ENCODE measurements at regions not wholly inside any gene's neighbourhood (a gene's known extent, or its start where the extent isn't known, plus 50 kb on each side); places are given as distances from the start of the nearest gene placed in this dataset.
A peak's percentile ranks its signal among the peaks of the same experiment; 100 is the strongest.
"Not testable (repeated sequence)": the region's sequence is repeated elsewhere in the genome, so short reads cannot be mapped to it uniquely, and the experiment has no call there.

DNA sequence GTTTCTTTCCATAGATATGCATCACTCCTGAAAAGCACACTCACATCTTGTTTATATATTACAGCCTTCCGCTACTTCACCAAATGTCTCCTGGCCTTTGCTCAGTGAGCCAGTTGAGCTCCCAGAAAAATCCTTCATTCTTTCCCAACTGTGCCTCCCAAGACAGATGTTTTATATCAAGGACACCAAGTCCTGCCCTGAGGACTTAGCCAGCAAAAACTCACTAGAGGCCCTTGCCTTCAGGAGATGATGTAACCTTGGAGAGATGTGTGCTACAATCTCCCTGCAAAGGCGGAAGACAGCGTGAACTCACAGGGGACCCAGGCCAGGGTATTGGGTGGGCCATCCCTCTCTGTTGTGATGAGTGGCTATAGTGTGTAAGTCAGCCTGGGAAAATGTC is 86.1 kb upstream of the CTAGE1 start:
- no peak for DNase-seq

DNA sequence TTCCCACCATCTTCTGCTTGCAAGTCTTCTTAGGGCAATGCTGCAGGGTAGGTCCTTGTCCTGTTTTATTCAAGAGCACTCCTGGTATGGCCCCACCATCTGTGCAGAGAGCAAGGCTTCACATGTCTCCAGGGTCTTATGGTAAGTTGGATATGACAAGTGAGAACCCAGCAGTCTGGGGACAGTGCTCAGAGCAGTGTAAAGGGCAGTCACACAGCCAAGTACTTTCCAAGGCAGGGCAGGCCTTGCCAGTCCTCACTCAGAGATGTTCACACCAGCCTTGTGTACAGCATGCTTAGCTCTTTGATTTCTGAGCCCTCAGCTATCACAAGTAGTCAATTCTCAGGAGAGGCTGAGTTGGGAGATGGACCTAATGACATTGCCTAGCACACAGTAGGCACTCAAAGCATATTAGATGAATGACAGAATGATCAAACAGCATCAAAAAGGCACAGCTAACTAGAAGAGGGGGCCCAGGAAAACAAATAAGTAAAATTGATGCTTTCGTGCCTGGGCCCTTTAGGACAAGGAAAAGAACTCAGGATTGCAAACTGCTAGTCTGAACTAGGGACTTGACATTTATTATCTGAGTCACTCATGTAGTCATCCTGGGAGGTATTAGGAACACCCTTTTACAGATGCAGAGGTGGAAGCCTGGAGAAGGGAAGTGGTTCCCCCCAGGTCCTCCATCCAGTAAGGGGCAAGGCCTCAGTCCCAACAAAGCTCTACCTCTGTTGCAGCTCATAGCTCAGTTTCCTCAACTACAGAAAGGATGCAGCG is 86.7 kb upstream of the CTAGE1 start:
- intact Hi-C loops (cut with DNase I): no loop called here
- DNase-seq: no peak

More for the DNA sequence above, 86.1 kb upstream of the CTAGE1 start:
- intact Hi-C loops (cut with DNase I): no loop called here

DNA sequence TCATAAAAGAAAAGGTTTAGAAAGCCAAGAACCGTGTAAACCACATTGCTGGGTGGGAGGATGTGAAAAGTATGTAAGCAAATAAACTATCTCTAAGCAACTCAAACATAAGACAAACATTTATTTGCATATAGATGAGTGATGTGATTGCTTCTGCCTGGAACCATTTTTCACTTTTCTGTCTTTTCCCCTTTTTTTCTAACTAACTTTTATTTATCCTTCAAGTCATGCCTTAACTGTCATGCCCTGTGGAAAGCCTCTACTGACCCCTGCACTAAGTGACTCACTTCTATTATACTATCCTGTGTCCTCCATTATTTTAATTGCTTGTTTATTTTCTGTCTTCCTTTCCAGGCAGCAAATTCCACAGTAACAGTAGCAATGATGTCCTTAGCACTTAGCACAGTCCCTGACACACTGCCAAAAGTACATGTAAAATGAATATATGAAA is 87.5 kb upstream of the CTAGE1 start:
- no peak for DNase-seq
- intact Hi-C loops (cut with DNase I): no loop called here

DNA sequence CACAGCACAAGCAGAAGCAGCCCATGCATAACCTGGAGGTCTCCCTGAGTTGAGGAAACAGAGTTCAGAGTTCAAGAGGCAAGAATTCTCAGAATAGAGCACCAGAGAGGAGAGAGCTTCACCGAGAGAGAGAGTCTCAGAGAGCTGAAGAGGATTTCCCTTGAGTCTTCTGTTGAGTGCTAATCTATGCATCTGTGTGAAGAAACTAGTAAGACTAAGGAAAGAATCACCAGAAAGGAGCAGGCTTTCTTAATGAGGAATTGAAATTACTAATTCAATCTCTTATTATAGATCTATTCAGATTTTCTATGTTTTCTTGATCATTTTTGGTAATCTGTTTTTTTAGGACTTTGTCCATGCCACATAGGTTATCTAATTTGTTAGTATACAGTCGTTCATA is 89.3 kb upstream of the CTAGE1 start:
- no peak for DNase-seq
- intact Hi-C loops (cut with DNase I): no loop called here

DNA sequence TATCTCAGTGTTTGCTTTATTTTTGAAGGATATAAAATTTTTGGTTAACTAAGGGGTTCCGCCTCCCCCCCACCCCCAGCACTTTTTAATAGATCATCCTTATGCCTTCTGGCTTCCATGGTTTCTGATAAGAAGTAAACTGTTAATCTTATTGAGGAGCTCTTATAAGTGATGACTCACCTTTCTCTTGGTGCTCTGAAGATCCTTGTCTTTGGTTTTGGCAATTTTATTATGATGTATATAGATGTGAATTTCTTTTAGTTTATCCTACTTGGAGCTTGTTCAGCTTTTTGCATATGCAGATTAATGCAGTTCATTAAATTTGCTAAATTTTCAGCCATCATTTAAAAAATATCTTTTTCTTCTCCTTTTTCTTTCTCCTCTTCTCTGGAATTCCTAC is 91.7 kb upstream of the CTAGE1 start:
- DNase-seq: no peak
- intact Hi-C loops (cut with DNase I): no loop called here

- no peak for DNase-seq
- intact Hi-C loops (cut with DNase I): no loop called here
Measured at GRCh38 chr18:22510697-22511096, 93.0 kb upstream of the CTAGE1 start.

GRCh38 chr18:22513721-22514481 is 96.2 kb upstream of the CTAGE1 start:
- intact Hi-C loops (cut with DNase I): no loop called here
- no peak for DNase-seq

GRCh38 chr18:22514655-22515054 is 96.9 kb upstream of the CTAGE1 start:
- peak in 2 of 10 donors; percentile 62 to 65 for DNase-seq
- intact Hi-C loops (cut with DNase I): no loop called here

GRCh38 chr18:22515250-22515649 is 97.5 kb upstream of the CTAGE1 start:
- intact Hi-C loops (cut with DNase I): no loop called here
- no peak for DNase-seq

DNA sequence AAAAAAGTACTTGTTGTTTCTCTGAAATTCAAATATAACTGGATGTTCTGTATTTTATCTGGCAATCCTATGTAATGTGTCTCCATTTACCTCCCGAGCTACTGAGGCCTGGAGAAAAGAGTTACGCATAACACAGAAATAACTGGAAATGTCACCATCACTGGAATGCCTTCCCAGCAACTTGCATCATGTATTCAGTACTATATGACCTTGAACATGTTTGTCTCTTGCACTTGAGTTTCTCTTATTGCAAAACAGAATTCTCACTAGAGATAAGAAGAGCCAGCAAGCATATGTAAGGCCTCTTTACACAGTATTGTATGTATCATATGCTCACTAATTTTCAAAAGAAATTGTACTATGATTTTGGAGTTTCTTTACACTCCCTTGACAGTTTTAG is 99.6 kb upstream of the CTAGE1 start:
- intact Hi-C loops (cut with DNase I): no loop called here
- no peak for DNase-seq

DNA sequence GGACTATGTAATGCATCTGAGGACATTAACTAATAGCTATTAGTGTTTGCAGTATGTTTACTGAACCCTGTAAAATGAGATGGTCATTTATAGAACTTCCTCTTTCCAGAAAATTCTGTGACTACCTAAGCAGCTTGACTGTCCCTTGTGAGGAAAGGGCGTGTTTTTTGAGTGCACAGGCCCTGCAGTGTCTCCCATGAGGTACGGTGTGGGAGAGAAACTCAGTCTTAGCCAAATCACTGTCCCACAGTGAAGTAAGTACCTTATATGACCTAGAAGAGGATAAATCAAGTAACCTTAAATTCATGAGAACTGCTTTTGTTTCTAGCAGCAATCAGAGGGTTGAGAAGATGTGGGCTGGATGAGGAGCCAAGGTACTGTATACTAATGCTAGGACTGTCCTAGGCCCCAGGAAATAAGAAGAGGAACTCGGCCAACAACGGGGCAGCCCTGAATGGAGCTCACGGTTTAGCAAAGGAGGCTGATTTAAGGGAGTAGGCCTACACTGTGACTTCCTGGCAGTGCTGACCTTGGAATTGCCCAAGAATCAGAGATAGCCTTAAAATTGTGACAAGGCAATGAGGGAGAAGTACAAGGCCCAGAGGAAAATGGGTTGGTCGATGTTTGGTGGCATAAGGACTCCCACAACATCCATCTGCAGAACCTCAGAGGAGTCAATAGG is 103.5 kb upstream of the CTAGE1 start:
- intact Hi-C loops (cut with DNase I): no loop called here
- no peak for DNase-seq

DNA sequence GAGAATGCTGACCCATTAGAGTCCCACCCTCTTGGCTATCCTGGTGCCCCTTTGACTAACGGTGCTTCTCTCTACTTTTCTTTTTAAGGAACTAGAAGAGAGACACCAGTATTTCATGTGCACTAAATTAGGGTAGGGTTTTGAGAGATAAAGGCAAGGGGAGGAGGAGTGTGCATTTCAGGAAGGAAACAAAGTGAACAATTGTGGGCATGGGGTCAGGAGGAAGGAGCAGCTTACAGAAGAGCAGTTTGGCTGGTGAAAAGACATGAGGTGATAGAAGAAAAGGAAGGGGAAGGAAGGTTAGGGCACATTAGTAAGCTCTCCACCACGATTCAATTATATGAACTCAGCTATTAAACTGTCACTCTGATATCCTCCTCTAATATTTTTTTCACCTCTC is 105.8 kb upstream of the CTAGE1 start:
- no peak for DNase-seq
- intact Hi-C loops (cut with DNase I): no loop called here

DNA sequence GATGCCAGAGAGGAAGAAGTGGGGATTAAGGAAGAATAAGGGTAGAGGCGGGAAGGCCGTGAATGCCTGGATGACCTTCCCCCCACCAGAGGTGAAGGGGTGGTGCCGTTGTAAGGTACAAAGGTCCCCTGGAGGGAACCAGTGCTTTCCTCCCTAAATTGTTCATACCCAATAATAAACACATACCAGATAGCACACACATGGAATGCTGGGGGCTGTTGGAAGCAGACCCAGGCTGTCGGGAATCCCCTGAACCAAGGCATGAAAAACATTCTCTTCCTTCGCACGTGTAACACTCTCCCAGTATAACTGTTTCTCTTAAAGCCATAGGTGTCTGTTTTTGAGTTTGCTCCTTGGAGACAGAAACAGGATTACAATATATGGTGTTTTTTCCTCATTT is 107.1 kb upstream of the CTAGE1 start:
- DNase-seq: no peak

DNA sequence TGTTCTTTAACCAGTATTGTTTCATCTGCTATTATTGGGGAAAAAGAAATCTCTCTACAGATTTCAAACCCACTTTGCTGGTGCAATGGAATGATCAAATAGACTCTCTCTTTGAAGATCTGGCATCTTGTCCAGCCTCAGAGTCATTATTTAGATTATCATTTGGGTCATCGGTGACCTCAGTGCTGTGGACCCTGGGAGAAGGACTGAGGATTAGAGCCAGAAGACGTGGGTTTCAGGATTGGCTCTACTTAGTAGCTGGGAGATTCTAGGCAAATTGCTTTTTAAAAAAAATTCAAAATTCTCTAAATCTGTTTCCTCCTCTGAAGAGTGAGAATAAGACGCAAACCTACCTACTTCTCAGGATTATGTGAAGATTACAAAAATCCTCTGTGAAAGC is 107.6 kb upstream of the CTAGE1 start:
- no peak for DNase-seq
- intact Hi-C loops (cut with DNase I): no loop called here

More for the DNA sequence above, 107.1 kb upstream of the CTAGE1 start:
- intact Hi-C loops (cut with DNase I): no loop called here

DNA sequence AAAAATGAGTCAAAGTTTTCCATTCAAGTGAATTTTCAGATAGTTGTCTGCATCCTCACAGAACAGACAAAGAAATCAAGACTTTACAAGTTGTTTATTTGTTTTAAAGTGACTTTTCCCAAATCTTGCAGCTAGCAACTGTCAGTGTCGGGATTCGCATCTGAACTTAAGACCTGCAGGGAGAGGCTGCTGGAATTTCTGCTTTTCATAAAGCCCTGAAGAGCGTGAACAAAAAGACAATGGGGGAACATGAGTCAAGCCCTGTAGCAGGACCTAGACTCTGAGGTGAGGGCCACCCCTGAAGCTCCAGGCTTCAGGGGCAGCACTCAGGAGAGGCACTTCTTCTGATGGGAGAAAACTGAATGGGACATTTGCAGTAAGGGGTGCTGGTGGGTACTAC is 108.2 kb upstream of the CTAGE1 start:
- no peak for DNase-seq
- intact Hi-C loops (cut with DNase I): no loop called here

DNA sequence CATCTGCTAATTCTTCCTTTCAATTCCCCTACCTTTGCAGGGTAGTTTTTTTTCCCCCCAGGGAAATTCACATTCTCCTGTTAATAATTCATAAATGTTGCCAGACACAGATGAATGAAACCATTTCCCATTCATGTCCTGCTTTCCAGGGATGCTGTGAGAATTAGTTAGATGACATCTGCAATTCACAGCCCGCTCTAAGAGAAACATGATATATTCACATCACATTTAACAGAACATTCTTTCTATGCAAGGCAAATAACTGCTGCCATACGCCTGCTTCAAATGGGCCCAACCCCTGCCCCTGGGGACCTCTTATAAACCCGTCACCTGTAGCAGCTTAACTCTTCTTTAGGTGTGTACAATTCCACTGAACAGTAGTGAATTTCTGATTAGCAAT is 110.6 kb upstream of the CTAGE1 start:
- no peak for DNase-seq
- intact Hi-C loops (cut with DNase I): no loop called here

- DNase-seq; intact Hi-C loops (cut with DNase I): not testable (repeated sequence)
Measured at GRCh38 chr18:22534706-22535105, 117.0 kb upstream of the CTAGE1 start.

GRCh38 chr18:22536558-22536957 is 118.8 kb upstream of the CTAGE1 start:
- intact Hi-C loops (cut with DNase I): no loop called here
- no peak for DNase-seq

DNA sequence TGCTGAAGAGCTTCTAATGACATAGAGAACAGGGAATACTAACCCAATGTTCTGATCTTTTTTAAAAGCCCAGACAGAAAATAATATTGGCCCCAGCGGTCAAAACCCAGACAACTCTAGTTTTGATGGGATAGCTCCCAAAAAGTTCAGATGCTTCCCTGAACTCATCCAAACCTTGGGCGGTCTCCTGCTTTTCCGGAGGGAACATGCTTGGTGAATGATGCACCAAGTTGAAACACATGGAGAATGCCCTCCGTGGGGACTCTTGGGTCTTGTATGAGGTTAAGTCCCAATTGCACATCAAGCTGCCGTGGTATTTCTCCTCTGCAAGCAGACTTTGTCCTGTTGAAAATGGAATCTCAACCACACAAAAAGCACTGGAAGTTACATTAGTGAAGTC is 120.7 kb upstream of the CTAGE1 start:
- no peak for DNase-seq
- intact Hi-C loops (cut with DNase I): no loop called here

- DNase-seq: no peak
- intact Hi-C loops (cut with DNase I): no loop called here
Measured at GRCh38 chr18:22539051-22539765, 121.5 kb upstream of the CTAGE1 start.

DNA sequence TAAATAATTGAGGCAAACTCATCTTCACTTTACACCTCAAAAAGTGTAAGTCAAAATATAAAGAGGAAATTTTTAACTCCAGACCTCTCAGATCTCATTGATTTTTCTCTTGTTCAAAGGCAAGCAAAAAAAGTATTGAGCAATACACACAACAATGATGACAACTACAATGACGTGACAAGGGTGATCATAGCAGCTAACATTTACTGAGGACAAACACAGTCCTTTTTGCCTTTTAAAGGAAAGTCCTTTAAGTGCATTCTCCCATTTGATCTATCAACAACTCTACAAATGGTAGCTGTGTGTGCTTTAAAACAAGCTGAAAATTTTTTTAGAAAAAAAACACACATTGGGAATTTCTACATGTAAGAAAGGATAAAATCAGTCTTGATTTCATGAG is 123.5 kb upstream of the CTAGE1 start:
- intact Hi-C loops (cut with DNase I): no loop called here
- DNase-seq: no peak
